ENCODE measurements at regions not wholly inside any gene's neighbourhood (a gene's known extent, or its start where the extent isn't known, plus 50 kb on each side); places are given as distances from the start of the nearest gene placed in this dataset.

DNA sequence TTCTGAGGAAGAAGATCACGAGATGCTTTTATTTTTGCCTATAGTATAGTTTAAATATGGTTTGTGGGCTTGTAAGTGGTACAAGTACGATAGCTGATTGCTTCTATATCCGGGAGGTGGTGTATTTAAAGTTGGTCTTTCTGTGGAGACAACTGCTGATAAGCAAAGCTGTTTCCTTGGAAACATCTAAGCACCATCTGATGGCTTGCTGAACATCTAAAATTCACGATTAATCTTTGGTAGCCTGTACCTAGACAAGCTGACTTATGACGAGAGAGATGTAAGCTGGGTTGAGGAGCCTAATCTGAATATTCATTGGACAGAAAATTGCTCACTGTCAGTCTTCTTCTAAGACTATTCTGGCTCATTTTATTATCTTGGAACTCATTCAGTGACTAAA is 74.6 kb upstream of the NWD2 start:
- DNase-seq (no peak), ATAC-seq (ENCODE audit: insufficient read depth, low read depth) (no peak)
- Histone ChIP-seq H2AFZ (ENCODE audit: low read depth, low read length) (no peak overlapping the region), H3K79me2 (ENCODE audit: insufficient read depth, low read length) (no peaks in the 10 kb centered on the region), H4K20me1 (ENCODE audit: insufficient read depth, low read length) (no peaks in the 10 kb centered on the region), H3K27ac (ENCODE audit: low read length) (no peak overlapping the region), H3K4me3 (ENCODE audit: low read depth in 1 of 2, low read length in 2 of 2) (no peak overlapping the region), H3K27me3 (ENCODE audit: insufficient read depth, low read length, poor library complexity) (no peaks in the 10 kb centered on the region), H3K9me3 (ENCODE audit: insufficient read depth, low read length, severe bottlenecking) (no peaks in the 10 kb centered on the region), H3K36me3 (ENCODE audit: insufficient read depth, low read length) (no peaks in the 10 kb centered on the region), H3K4me1 (ENCODE audit: insufficient read depth, low read length) (no peaks in the 10 kb centered on the region), H3K4me2 (ENCODE audit: insufficient read depth, low read length) (no peak overlapping the region), H3K9ac (ENCODE audit: low read depth, low read length) (no peak overlapping the region)
- TF ChIP-seq EZH2 (IDR thresholded peaks at IDR 0.05; ENCODE audit: borderline replicate concordance, low read depth, low read length, severe bottlenecking) (no peak), CTCF (IDR thresholded peaks at IDR 0.05; ENCODE audit: borderline replicate concordance, extremely low read depth, low read length, poor library complexity, severe bottlenecking) (no peak)

- no peak for ATAC-seq (ENCODE audit: insufficient read depth, low read depth)
- H3K4me2 ChIP-seq (ENCODE audit: insufficient read depth, low read length): no peak overlapping the region
Observed at GRCh38 chr4:37188100-37188499, 56.4 kb upstream of the NWD2 start.

More at GRCh38 chr4:37188100-37188499, 56.4 kb upstream of the NWD2 start:
- Histone ChIP-seq H2AFZ (ENCODE audit: low read depth, low read length) (no peak overlapping the region), H3K4me3 (ENCODE audit: low read depth in 1 of 2, low read length in 2 of 2) (no peak overlapping the region), H3K27me3 (ENCODE audit: insufficient read depth, low read length, poor library complexity) (no peaks in the 10 kb centered on the region), H3K9me3 (ENCODE audit: insufficient read depth, low read length, severe bottlenecking) (no peaks in the 10 kb centered on the region), H3K36me3 (ENCODE audit: insufficient read depth, low read length) (no peaks in the 10 kb centered on the region), H3K27ac (ENCODE audit: low read length) (no peak overlapping the region), H3K9ac (ENCODE audit: low read depth, low read length) (no peak overlapping the region), H4K20me1 (ENCODE audit: insufficient read depth, low read length) (no peaks in the 10 kb centered on the region), H3K4me1 (ENCODE audit: insufficient read depth, low read length) (no peaks in the 10 kb centered on the region), H3K79me2 (ENCODE audit: insufficient read depth, low read length) (no peaks in the 10 kb centered on the region)
- no peak for TF ChIP-seq EZH2 (IDR thresholded peaks at IDR 0.05; ENCODE audit: borderline replicate concordance, low read depth, low read length, severe bottlenecking)
- peak; percentile 43 for TF ChIP-seq CTCF (IDR thresholded peaks at IDR 0.05; ENCODE audit: borderline replicate concordance, extremely low read depth, low read length, poor library complexity, severe bottlenecking)
- DNase-seq: no peak
